Progenitor cell of endocrine pancreas (in vitro differentiated cells): ENCODE measurements at regions not wholly inside any gene's neighbourhood (a gene's known extent, or its start where the extent isn't known, plus 50 kb on each side); places are given as distances from the start of the nearest gene placed in this dataset.

Experiments
- DNase-seq: peaks from one replicate; pipeline ENCODE4 v3.0.0; 2021; ENCODE audit warnings: low spot score; ENCODE audit not compliant: unreplicated experiment
- H3K27ac Mint-ChIP-seq: 2 replicates; pipeline ENCODE4 v1.8.0; 2021; ENCODE audit warnings: mild to moderate bottlenecking, moderate library complexity, mixed read lengths
- H3K27me3 Mint-ChIP-seq: 2 replicates; pipeline ENCODE4 v1.8.0; 2021; ENCODE audit warnings: mixed read lengths
- H3K36me3 Mint-ChIP-seq: 2 replicates; pipeline ENCODE4 v1.8.0; 2022; ENCODE audit warnings: mixed read lengths; ENCODE audit not compliant: insufficient read depth
- H3K4me1 Mint-ChIP-seq: 2 replicates; pipeline ENCODE4 v1.8.0; 2021; ENCODE audit warnings: low read depth, mixed read lengths
- H3K4me3 Mint-ChIP-seq: 2 replicates; pipeline ENCODE4 v1.8.0; 2021; ENCODE audit warnings: low read depth, mild to moderate bottlenecking, moderate library complexity, mixed read lengths
- H3K9me3 Mint-ChIP-seq: 2 replicates; pipeline ENCODE4 v1.8.0; 2021; ENCODE audit warnings: low read depth, mixed read lengths
- CTCF ChIP-seq: fragments of 200-600 bp; sonication (generic); IDR thresholded peaks from one replicate; pipeline ENCODE4 v1.5.0; 2021; ENCODE audit warnings: antibody characterized with exemption, mild to moderate bottlenecking; ENCODE audit not compliant: unreplicated experiment

GRCh38 chr13:39100996-39101738, 62.9 kb downstream of the NHLRC3 start:
- no peaks in the 10 kb centered on the region for H3K36me3 Mint-ChIP-seq
- H3K27ac Mint-ChIP-seq, result no peak overlapping the region
- H3K9me3 Mint-ChIP-seq, result no peaks in the 10 kb centered on the region
- H3K27me3 Mint-ChIP-seq, result no peaks in the 10 kb centered on the region
- H3K4me1 Mint-ChIP-seq, result no peaks in the 10 kb centered on the region
- no peak for DNase-seq
- H3K4me3 Mint-ChIP-seq, result no peak overlapping the region
- no peak for TF ChIP-seq CTCF

- Mint-ChIP-seq H3K4me1 (no peaks in the 10 kb centered on the region), H3K27ac (no peak overlapping the region), H3K27me3 (peaks cover 3% of the 10 kb centered on the region), H3K4me3 (no peak overlapping the region), H3K36me3 (no peaks in the 10 kb centered on the region), H3K9me3 (no peaks in the 10 kb centered on the region)
- TF ChIP-seq CTCF, result no peak
- no peak for DNase-seq
Observed at GRCh38 chr13:39102981-39103490, 64.8 kb downstream of the NHLRC3 start.

GRCh38 chr13:39105110-39105509, 66.9 kb downstream of the NHLRC3 start:
- Mint-ChIP-seq H3K9me3 (no peaks in the 10 kb centered on the region), H3K27me3 (peaks cover 7% of the 10 kb centered on the region), H3K4me3 (no peak overlapping the region), H3K4me1 (no peaks in the 10 kb centered on the region), H3K27ac (no peak overlapping the region), H3K36me3 (no peaks in the 10 kb centered on the region)
- no peak for DNase-seq
- TF ChIP-seq CTCF, result no peak

GRCh38 chr13:39106216-39107005, 68.2 kb downstream of the NHLRC3 start:
- peaks cover 11% of the 10 kb centered on the region for H3K27me3 Mint-ChIP-seq
- no peaks in the 10 kb centered on the region for H3K36me3 Mint-ChIP-seq
- H3K4me3 Mint-ChIP-seq, result no peak overlapping the region
- no peaks in the 10 kb centered on the region for H3K4me1 Mint-ChIP-seq
- no peaks in the 10 kb centered on the region for H3K9me3 Mint-ChIP-seq
- no peak for TF ChIP-seq CTCF
- H3K27ac Mint-ChIP-seq, result no peak overlapping the region
- no peak for DNase-seq

- H3K36me3 Mint-ChIP-seq, result no peaks in the 10 kb centered on the region
- H3K27me3 Mint-ChIP-seq, result peaks cover 11% of the 10 kb centered on the region
- no peak for TF ChIP-seq CTCF
- H3K9me3 Mint-ChIP-seq, result no peaks in the 10 kb centered on the region
- no peak for DNase-seq
- no peak overlapping the region for H3K27ac Mint-ChIP-seq
- no peak overlapping the region for H3K4me3 Mint-ChIP-seq
- H3K4me1 Mint-ChIP-seq, result no peaks in the 10 kb centered on the region
Observed at GRCh38 chr13:39107561-39107960, 69.3 kb downstream of the NHLRC3 start.
